CD1c-positive myeloid dendritic cell (primary cell): ENCODE measurements at regions not wholly inside any gene's neighbourhood (a gene's known extent, or its start where the extent isn't known, plus 50 kb on each side); places are given as distances from the start of the nearest gene placed in this dataset.
A peak's percentile ranks its signal among the peaks of the same experiment; 100 is the strongest.

ENCODE experiments used
- DNase-seq: peaks from one replicate; pipeline ENCODE4 v3.0.0-alpha.2; 2016; ENCODE audit errors: extremely low spot score

- DNase-seq, result no peak
Observed at GRCh38 chr17:72574675-72575510, 454.1 kb downstream of the SOX9 start.

GRCh38 chr17:72575542-72576233, 454.9 kb downstream of the SOX9 start:
- no peak for DNase-seq

GRCh38 chr17:72576289-72576759, 455.5 kb downstream of the SOX9 start:
- DNase-seq, result no peak

GRCh38 chr17:72578817-72579470, 458.1 kb downstream of the SOX9 start:
- DNase-seq, result no peak

GRCh38 chr17:72579990-72580320, 459.1 kb downstream of the SOX9 start:
- no peak for DNase-seq

GRCh38 chr17:72580321-72581127, 459.7 kb downstream of the SOX9 start:
- DNase-seq, result no peak

GRCh38 chr17:72587156-72587555, 466.3 kb downstream of the SOX9 start:
- no peak for DNase-seq

GRCh38 chr17:72587773-72588511, 467.1 kb downstream of the SOX9 start:
- DNase-seq, result no peak

GRCh38 chr17:72588561-72588960, 467.7 kb downstream of the SOX9 start:
- no peak for DNase-seq

GRCh38 chr17:72588961-72589360, 468.1 kb downstream of the SOX9 start:
- DNase-seq, result no peak

GRCh38 chr17:72590382-72590781, 469.6 kb downstream of the SOX9 start:
- DNase-seq, result no peak

- no peak for DNase-seq
Observed at GRCh38 chr17:72590882-72591281, 470.1 kb downstream of the SOX9 start.

GRCh38 chr17:72591289-72592241, 470.7 kb downstream of the SOX9 start:
- no peak for DNase-seq

- DNase-seq, result peak; percentile 39
Observed at GRCh38 chr17:72592242-72592966, 471.6 kb downstream of the SOX9 start.

- no peak for DNase-seq
Observed at GRCh38 chr17:72592967-72593325, 472.1 kb downstream of the SOX9 start.

GRCh38 chr17:72594248-72594647, 473.4 kb downstream of the SOX9 start:
- no peak for DNase-seq
